Panc1 (cell line): ENCODE measurements at regions not wholly inside any gene's neighbourhood (a gene's known extent, or its start where the extent isn't known, plus 50 kb on each side); places are given as distances from the start of the nearest gene placed in this dataset.

Source experiments
- TF ChIP-seq, protein P1 (sequence below): fragments of 450-650 bp; IDR thresholded peaks from 2 replicates; pipeline ENCODE4 v1.5.1; 2017; ENCODE audit warnings: mild to moderate bottlenecking
- TF ChIP-seq, protein P2 (sequence below), 2 experiments: IDR thresholded peaks; 2 replicates each; pipeline ENCODE4 v1.6.1; 2011 to 2012; ENCODE audit warnings: low read depth in 2 of 2, control low read depth in 1 of 2, low read length in 1 of 2, mild to moderate bottlenecking in 1 of 2, moderate library complexity in 1 of 2; ENCODE audit not compliant: insufficient read depth in 1 of 2

DNA sequence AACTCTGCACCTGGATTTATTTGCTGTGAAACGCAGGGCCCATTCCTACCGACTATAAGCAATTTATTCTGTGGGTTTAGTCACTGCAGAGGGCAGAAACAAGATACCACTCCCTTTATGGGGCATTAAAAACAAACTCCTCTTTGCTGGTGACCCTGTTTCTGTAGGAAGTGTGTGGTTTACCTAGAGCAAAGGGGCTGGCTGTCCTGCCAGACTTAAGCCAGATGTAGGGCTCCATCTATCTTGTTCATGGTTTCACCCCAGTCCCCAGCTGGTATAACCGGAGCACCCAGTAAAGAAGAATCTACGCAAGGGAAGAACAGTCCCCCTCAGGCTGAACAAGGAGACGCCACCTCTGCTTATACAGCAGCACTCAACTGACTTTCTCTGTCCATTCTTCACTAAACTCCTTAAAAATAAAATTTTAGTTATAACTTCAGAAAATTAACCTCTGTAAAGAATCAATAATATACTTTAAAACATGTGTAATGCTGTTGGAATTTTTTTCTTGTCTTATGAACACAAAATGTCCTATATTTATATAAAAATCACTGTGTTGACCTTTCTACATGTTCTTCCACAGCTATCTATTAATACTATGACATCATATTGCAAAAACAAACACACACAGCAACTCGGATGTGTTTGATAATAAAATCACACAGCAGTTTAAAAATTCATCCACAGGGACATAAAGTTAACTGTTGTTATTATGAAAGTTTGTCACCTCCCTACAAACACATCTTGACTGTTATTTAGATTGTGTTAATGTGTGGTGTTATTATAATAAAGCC lies 126.1 kb upstream of the RPS6KA2 start:
- TF ChIP-seq, protein P1, sequence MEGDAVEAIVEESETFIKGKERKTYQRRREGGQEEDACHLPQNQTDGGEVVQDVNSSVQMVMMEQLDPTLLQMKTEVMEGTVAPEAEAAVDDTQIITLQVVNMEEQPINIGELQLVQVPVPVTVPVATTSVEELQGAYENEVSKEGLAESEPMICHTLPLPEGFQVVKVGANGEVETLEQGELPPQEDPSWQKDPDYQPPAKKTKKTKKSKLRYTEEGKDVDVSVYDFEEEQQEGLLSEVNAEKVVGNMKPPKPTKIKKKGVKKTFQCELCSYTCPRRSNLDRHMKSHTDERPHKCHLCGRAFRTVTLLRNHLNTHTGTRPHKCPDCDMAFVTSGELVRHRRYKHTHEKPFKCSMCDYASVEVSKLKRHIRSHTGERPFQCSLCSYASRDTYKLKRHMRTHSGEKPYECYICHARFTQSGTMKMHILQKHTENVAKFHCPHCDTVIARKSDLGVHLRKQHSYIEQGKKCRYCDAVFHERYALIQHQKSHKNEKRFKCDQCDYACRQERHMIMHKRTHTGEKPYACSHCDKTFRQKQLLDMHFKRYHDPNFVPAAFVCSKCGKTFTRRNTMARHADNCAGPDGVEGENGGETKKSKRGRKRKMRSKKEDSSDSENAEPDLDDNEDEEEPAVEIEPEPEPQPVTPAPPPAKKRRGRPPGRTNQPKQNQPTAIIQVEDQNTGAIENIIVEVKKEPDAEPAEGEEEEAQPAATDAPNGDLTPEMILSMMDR = no peak
- TF ChIP-seq, protein P2, sequence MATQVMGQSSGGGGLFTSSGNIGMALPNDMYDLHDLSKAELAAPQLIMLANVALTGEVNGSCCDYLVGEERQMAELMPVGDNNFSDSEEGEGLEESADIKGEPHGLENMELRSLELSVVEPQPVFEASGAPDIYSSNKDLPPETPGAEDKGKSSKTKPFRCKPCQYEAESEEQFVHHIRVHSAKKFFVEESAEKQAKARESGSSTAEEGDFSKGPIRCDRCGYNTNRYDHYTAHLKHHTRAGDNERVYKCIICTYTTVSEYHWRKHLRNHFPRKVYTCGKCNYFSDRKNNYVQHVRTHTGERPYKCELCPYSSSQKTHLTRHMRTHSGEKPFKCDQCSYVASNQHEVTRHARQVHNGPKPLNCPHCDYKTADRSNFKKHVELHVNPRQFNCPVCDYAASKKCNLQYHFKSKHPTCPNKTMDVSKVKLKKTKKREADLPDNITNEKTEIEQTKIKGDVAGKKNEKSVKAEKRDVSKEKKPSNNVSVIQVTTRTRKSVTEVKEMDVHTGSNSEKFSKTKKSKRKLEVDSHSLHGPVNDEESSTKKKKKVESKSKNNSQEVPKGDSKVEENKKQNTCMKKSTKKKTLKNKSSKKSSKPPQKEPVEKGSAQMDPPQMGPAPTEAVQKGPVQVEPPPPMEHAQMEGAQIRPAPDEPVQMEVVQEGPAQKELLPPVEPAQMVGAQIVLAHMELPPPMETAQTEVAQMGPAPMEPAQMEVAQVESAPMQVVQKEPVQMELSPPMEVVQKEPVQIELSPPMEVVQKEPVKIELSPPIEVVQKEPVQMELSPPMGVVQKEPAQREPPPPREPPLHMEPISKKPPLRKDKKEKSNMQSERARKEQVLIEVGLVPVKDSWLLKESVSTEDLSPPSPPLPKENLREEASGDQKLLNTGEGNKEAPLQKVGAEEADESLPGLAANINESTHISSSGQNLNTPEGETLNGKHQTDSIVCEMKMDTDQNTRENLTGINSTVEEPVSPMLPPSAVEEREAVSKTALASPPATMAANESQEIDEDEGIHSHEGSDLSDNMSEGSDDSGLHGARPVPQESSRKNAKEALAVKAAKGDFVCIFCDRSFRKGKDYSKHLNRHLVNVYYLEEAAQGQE (IDR thresholded peaks at IDR 0.05; ENCODE audit: insufficient read depth in 1 of 2, low read depth in 2 of 2, low read length in 1 of 2) = no peak
